Fibroblast of mammary gland (primary cell): ENCODE measurements at regions not wholly inside any gene's neighbourhood (a gene's known extent, or its start where the extent isn't known, plus 50 kb on each side); places are given as distances from the start of the nearest gene placed in this dataset.

ENCODE experiments used
- DNase-seq: peaks from one replicate; pipeline ENCODE4 v3.0.0-alpha.2; 2010; ENCODE audit warnings: low read depth
- H3K4me3 ChIP-seq: 2 replicates; pipeline ENCODE4 v1.5.1; 2011; ENCODE audit warnings: low read depth, mild to moderate bottlenecking, low read length, moderate library complexity; ENCODE audit not compliant: control insufficient read depth
- CTCF ChIP-seq: conservative IDR thresholded peaks from 2 replicates; pipeline ENCODE4 v1.5.1; 2011; ENCODE audit warnings: low read depth, low read length, inconsistent platforms; ENCODE audit not compliant: control insufficient read depth, insufficient read depth

- no peak for TF ChIP-seq CTCF
- H3K4me3 ChIP-seq = no peak overlapping the region
- no peak for DNase-seq
These were observed 223.2 kb downstream of the FGF9 start for GRCh38 chr13:21894091-21894490.

- no peak for TF ChIP-seq CTCF
- H3K4me3 ChIP-seq = no peak overlapping the region
- DNase-seq = no peak
These were observed 224.1 kb downstream of the FGF9 start for GRCh38 chr13:21894703-21895699.

- no peak for TF ChIP-seq CTCF
- no peak for DNase-seq
- H3K4me3 ChIP-seq = no peak overlapping the region
These were observed 224.9 kb downstream of the FGF9 start for GRCh38 chr13:21895779-21896178.

- TF ChIP-seq CTCF = no peak
- H3K4me3 ChIP-seq = no peak overlapping the region
- DNase-seq = no peak
These were observed 226.3 kb downstream of the FGF9 start for GRCh38 chr13:21897161-21897560.

- H3K4me3 ChIP-seq = no peak overlapping the region
- TF ChIP-seq CTCF = no peak
- DNase-seq = no peak
These were observed 227.6 kb downstream of the FGF9 start for GRCh38 chr13:21898459-21898858.

- H3K4me3 ChIP-seq = no peak overlapping the region
- TF ChIP-seq CTCF = no peak
- DNase-seq = no peak
These were observed 228.1 kb downstream of the FGF9 start for GRCh38 chr13:21898945-21899344.
